Amniotic epithelial cell (primary cell): ENCODE measurements at regions not wholly inside any gene's neighbourhood (a gene's known extent, or its start where the extent isn't known, plus 50 kb on each side); places are given as distances from the start of the nearest gene placed in this dataset.

Source experiments
- DNase-seq: peaks from one replicate; pipeline ENCODE4 v3.0.0-alpha.2; 2010; ENCODE audit warnings: low read depth

- no peak for DNase-seq
These were observed 94.0 kb upstream of the THBS1 start for GRCh38 chr15:39486621-39487457.

- no peak for DNase-seq
These were observed 93.5 kb upstream of the THBS1 start for GRCh38 chr15:39487458-39487735.

DNA sequence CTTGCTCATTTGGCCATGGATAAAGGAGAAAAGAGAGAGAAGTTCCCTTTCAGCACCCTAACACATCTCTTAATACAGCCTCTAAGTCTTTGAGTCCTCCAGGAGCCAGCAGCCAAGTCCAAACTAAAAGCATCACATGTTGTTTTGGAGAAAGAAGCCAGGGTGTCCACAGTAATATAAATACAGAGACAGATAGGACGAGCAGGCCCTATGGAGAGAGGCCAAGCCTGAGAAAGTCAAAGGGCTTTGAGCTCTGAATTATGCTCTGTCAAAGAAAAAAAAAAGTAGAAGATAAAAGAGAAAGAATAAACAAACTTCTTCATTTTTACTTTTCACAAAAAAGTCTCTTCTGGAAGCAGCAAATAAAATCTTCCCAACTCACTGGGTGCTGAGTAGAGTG, 92.4 kb upstream of the THBS1 start:
- peak; percentile 55 for DNase-seq

GRCh38 chr15:39488961-39489360, 91.9 kb upstream of the THBS1 start:
- no peak for DNase-seq

DNA sequence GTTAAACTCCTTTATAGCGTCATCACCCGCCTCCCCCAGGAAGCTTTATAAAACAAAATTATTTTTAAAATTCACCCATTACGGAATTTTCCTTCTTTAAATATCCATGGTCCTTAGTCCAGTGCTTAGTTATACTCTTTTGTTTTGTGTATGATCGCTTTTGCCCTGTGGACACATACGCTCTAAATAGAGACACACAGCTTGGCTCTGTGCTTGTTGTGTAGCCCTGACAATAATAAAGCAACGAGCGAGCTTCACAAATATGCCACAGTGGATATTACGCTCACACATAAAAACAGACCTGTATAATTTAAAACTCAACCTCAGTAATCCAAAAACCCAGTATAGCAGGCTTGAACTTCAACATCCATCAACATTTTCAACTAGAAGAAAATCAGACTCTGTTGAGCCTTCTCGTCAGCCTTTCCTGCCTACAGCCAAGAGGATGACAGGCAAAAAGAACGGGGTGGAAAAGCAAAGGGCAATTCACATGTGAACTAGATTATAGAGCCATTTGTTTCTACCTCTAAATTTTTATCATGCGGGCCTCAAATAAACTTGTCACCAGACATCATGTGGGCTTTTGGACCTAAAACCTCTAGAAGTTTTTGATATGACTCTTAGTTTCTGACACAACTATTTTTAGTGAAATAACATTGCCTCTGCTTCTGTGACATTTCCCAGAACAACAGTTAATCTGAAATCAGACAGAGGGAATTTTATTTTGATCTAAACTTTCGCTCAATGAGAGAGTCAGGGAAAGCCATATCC, 89.6 kb upstream of the THBS1 start:
- DNase-seq, result no peak

GRCh38 chr15:39491886-39492490, 88.9 kb upstream of the THBS1 start:
- no peak for DNase-seq

GRCh38 chr15:39493424-39494067, 87.3 kb upstream of the THBS1 start:
- DNase-seq, result peak; percentile 66

GRCh38 chr15:39494462-39494861, 86.4 kb upstream of the THBS1 start:
- no peak for DNase-seq

GRCh38 chr15:39495871-39496840, 84.7 kb upstream of the THBS1 start:
- peak; percentile 69 for DNase-seq

GRCh38 chr15:39497016-39497758, 83.7 kb upstream of the THBS1 start:
- DNase-seq, result no peak

- DNase-seq, result no peak
These were observed 82.9 kb upstream of the THBS1 start for GRCh38 chr15:39497759-39498565.

DNA sequence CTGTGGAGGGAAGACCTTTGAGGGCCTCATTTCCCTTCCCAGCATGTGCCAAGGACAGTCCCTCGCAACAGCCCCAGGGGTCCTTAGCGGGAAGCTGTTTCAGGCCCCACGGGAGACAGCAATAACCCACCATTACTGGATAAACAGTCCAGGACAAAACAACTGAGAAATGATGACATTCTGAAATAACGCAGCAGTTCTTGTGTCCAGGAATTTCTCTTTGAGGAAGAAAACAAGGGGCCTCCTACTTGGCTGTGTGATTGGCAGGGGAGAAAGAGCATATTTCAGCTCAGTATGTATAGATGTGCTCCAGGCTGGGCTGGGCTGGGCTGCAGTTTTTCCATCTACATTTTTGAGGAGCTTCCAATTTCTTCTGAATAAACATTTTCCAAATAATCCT, 82.2 kb upstream of the THBS1 start:
- peak; percentile 29 for DNase-seq

DNA sequence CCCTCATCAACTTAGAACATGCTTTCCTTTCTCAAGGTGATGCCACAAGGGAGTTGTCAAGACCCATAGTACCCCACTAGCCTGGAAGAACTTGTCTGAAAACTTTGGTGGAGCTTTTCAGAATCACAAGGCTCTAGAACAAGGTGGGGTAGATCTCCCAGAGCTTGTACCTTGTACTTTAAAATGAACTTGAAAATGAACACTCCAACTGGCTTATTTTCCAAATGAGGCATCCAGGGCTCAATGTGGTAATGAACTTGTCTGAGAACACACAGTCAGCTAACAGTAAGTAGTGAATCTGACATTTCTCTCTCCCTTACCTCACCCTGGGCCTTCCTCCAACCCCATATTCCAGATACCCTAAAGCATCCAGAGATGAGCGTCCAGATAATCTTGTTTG, 81.8 kb upstream of the THBS1 start:
- DNase-seq, result no peak

DNA sequence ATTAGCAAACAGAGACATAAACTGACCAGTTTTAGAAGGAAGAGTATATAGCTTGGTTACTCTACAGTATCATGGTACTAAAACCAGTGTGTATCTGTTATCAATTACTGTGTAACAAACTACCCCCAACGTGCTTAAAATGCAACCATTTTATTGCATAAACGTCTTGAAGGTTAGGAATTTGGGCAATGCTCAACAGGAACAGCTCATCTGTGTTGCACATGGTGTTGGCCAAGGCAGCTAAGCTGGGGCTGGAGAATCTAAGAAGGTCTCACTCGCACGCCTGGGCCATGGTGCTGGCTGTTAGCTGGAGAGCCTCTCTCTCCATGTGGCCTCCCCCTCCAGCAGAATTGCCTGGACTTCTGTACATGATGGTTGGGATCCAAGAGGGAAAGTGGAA, 81.2 kb upstream of the THBS1 start:
- no peak for DNase-seq

DNA sequence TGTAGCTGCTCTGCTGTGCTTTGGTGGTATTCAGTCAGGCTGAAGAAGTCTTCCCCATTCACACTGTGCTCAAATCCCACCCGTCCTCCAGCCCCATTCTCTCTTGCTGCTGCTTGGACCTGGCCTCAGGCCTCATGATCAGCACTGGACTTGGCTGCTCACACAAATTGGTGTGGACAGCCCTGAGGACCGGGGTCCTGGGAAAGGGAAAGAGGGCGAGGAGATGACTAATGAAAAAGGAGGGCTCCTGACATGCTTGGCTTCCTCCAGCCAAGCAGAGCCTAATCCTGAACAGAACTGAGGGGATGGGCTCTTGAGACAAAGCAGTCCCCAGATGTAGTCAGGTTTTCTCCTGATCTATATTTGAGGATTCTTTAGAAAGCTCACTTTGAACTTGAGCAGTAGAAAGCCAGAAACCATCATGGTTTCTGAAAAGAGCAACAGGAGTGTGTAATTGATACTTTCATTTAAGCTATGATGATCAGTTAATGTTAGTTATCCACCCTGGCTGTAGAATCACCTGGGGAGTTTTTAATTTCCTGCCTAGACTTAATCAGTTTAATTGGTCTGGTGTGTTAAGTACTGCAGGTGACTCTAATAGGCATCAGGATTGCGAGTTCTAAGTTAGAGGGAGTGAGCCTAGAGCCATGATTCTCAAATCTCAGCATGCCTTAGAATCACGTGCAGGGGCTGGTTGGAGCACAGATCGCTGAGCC, 79.4 kb upstream of the THBS1 start:
- no peak for DNase-seq

DNA sequence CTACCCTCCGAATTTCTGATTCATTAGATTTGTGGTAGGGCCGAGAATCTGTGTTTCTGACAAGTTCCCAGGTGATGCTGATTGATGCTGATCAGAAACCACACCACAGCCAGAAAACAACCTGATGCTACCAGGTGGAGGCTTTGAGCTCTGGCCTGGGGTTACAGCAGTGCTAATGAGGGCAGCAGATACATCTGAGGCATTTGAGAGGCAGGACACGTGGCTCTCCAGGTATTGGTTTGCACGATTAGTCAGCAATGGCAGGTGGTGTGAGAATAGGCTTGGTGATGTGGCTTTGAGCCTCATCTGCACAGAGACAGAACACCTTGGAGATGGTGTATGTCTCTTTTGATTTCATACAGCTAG, 78.8 kb upstream of the THBS1 start:
- DNase-seq, result no peak

- DNase-seq, result no peak
These were observed 78.2 kb upstream of the THBS1 start for GRCh38 chr15:39502611-39503195.

DNA sequence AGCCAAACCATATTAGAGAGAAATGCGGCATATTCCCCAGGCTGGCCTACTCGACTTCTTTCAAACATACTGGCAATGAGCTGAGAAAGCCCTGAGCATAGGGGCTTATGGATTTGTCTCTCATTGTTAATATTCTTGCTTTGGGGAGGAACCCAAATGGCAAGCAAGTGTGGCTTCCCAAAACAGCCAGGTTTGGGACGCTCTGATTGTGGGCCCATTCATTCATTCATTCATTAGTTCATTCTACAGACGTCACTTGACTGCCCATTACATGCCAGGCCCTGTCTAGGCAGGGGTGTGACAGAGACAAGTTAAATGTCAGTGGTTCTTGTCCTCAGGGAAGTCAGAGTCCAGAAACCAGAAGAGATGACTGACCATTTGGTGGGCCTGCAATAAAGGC, 77.4 kb upstream of the THBS1 start:
- DNase-seq, result no peak

- peak; percentile 85 for DNase-seq
These were observed 76.1 kb upstream of the THBS1 start for GRCh38 chr15:39504808-39505207.
